NCI-H2081 (cell line): ENCODE measurements at regions not wholly inside any gene's neighbourhood (a gene's known extent, or its start where the extent isn't known, plus 50 kb on each side); places are given as distances from the start of the nearest gene placed in this dataset.

ENCODE experiments used
- DNase-seq, 2 experiments: peaks; one replicate each; lab custom pipeline; 2025; lab: John Stamatoyannopoulos, UW

- no peak for DNase-seq
Measured at GRCh38 chr10:125213541-125214282, 53.3 kb upstream of the CTBP2 start.

GRCh38 chr10:125212150-125212809 is 51.9 kb upstream of the CTBP2 start:
- DNase-seq, result no peak
